Breast epithelium (tissue), 4 donors: ENCODE measurements at regions not wholly inside any gene's neighbourhood (a gene's known extent, or its start where the extent isn't known, plus 50 kb on each side); places are given as distances from the start of the nearest gene placed in this dataset.

Source experiments
- DNase-seq, 2 donors: peaks; one replicate each; pipeline ENCODE4 v3.0.0-alpha.2; 2019; ENCODE audit warnings: low spot score in 2 of 2
- H3K27ac ChIP-seq, 2 donors: fragments of 200-600 bp; sonication (generic) in 1 of 2; one replicate each; pipeline ENCODE4 v1.5.1; 2016 to 2019; ENCODE audit warnings: mild to moderate bottlenecking in 1 of 2
- H3K27me3 ChIP-seq, 2 donors: fragments of 200-600 bp; sonication (generic) in 1 of 2; one replicate each; pipeline versions ENCODE4 v1.5.1 to v1.6.0; 2017 to 2019; ENCODE audit warnings: control low read depth in 1 of 2, mild to moderate bottlenecking in 1 of 2
- H3K36me3 ChIP-seq: fragments of 200-600 bp; one replicate; pipeline ENCODE4 v1.5.1; 2019
- H3K4me1 ChIP-seq, 2 donors: fragments of 200-600 bp; sonication (generic); one replicate each; pipeline ENCODE4 v1.5.1; 2016 to 2019; ENCODE audit warnings: control low read depth in 1 of 2
- H3K4me3 ChIP-seq, 3 donors: fragments of 200-600 bp; sonication (generic); 1 replicate in 2 of 3; 2 replicates in 1 of 3; pipeline ENCODE4 v1.5.1; 2016 to 2019; ENCODE audit warnings: mild to moderate bottlenecking in 3 of 3, moderate library complexity in 2 of 3
- H3K9me3 ChIP-seq, 2 donors: fragments of 200-600 bp; sonication (generic) in 1 of 2; one replicate each; pipeline ENCODE4 v1.5.1; 2016 to 2019; ENCODE audit warnings: control low read depth in 1 of 2
- POLR2A ChIP-seq: fragments of 450-650 bp; IDR thresholded peaks from one replicate; pipeline ENCODE4 v1.6.1; 2016; ENCODE audit warnings: antibody characterized with exemption, mild to moderate bottlenecking, moderate library complexity
- POLR2AphosphoS5 ChIP-seq, 3 donors: sonication (generic); formaldehyde crosslinking; IDR thresholded peaks; one replicate each; pipeline ENCODE4 v1.6.1; 2017; ENCODE audit warnings: antibody characterized with exemption in 3 of 3
- intact Hi-C: fragments of 100-400 bp; cut with DNase I; formaldehyde crosslinking; loops from one replicate; pipeline ENCODE4 v1.15.1; 2023; ENCODE audit warnings: low total_unique reads
- TF ChIP-seq, protein P1 (sequence below), 3 donors: fragments of 450-650 bp; IDR thresholded peaks; one replicate each; pipeline ENCODE4 v1.5.1; 2016 to 2017; ENCODE audit warnings: antibody characterized with exemption in 3 of 3, mild to moderate bottlenecking in 3 of 3, moderate library complexity in 3 of 3

DNA sequence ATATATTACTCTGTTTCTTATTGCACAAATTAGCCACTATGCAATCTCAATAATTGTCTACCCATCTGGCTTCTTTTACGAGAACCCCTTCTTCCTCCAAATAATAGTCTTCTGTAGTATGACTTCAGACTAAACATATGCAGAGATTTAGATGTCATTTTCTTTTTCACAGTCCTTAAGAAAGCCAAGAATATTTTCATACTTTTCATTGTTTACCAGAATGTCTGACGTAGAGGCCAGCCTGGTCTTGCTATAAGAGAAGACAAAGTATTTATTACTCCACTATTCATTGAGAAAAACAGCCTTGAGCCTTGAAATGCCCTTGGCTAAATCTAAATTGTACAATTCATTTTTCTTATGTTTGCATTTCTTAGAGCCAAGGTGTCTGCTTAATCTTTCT, 714.9 kb upstream of the CXADR start:
- Histone ChIP-seq H3K27me3 (no peaks in the 10 kb centered on the region), H3K27ac (no peak overlapping the region), H3K36me3 (no peaks in the 10 kb centered on the region), H3K4me3 (no peak overlapping the region), H3K9me3 (no peaks in the 10 kb centered on the region), H3K4me1 (no peaks in the 10 kb centered on the region)
- intact Hi-C loops = no loop called here
- no peak for DNase-seq
- TF ChIP-seq POLR2AphosphoS5 (IDR thresholded peaks at IDR 0.05) (no peak), POLR2A (no peak)
- TF ChIP-seq, protein P1, sequence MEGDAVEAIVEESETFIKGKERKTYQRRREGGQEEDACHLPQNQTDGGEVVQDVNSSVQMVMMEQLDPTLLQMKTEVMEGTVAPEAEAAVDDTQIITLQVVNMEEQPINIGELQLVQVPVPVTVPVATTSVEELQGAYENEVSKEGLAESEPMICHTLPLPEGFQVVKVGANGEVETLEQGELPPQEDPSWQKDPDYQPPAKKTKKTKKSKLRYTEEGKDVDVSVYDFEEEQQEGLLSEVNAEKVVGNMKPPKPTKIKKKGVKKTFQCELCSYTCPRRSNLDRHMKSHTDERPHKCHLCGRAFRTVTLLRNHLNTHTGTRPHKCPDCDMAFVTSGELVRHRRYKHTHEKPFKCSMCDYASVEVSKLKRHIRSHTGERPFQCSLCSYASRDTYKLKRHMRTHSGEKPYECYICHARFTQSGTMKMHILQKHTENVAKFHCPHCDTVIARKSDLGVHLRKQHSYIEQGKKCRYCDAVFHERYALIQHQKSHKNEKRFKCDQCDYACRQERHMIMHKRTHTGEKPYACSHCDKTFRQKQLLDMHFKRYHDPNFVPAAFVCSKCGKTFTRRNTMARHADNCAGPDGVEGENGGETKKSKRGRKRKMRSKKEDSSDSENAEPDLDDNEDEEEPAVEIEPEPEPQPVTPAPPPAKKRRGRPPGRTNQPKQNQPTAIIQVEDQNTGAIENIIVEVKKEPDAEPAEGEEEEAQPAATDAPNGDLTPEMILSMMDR (IDR thresholded peaks at IDR 0.05) = no peak

DNA sequence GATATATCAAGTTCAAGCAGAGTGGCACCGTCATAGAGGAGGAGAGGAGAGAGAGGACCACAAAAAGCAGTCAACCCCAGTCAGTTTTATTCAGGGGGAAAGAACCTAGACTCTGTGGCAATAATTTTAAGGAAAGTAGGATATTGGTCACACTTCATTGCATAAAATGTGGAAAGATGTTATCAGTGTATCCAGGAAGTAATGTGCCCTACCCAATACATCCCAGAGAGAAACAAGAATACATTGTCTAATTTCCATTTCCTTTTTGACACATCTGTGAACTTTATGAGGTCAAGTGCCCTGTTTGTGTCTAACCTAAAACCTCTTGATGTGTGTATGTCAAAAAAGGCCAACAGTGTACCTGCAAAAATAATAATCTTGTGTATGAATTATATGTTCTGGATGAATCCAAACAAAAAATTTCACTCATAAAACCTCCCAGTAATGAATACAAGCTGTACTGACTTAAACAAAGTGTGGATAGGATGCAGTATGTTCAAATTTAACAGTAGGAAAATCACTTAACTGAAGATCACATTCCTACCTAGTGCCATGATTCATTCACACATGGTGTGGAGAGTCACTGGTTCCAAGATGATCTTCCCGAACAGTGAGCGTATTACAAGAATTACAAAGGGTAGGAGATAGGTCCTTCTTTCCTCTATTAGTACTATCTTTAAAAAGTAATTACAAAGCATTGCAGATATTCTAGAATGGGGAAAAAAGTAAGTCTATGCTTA, 712.1 kb upstream of the CXADR start:
- H3K36me3 ChIP-seq = no peaks in the 10 kb centered on the region
- H3K9me3 ChIP-seq = peaks cover 0 to 11% of the 10 kb centered on the region in 2 donors
- no peak for DNase-seq
- H3K4me1 ChIP-seq = no peaks in the 10 kb centered on the region
- H3K27me3 ChIP-seq = no peaks in the 10 kb centered on the region
- TF ChIP-seq POLR2AphosphoS5 (IDR thresholded peaks at IDR 0.05) (no peak), POLR2A (no peak)
- TF ChIP-seq, protein P1 (IDR thresholded peaks at IDR 0.05) = no peak
- H3K4me3 ChIP-seq = no peak overlapping the region
- intact Hi-C loops = no loop called here
- H3K27ac ChIP-seq = no peak overlapping the region

DNA sequence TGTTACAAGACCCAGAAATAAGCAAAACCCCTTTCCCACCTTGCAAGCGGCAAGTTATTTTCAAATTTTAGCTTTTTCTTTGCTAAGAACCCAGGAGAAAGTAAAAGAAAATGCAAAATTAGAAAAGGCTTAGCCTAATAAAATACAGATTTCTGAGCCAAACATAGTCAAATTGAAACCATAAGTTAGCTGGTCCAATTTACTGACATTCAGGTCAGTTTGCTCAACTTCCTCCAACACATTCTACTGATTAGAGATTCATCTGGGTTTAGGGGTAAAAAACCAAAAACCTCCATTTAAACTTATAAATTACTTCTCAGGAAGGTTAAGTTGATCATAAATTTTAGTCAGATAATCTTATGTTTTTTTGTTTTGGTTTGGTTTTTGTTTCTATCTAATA, 701.8 kb upstream of the CXADR start:
- no peak overlapping the region for H3K4me3 ChIP-seq
- DNase-seq = no peak
- intact Hi-C loops = no loop called here
- no peaks in the 10 kb centered on the region for H3K9me3 ChIP-seq
- no peaks in the 10 kb centered on the region for H3K27me3 ChIP-seq
- H3K27ac ChIP-seq = peak overlapping the region in 1 of 2 donors; percentile 10
- TF ChIP-seq, protein P1 (IDR thresholded peaks at IDR 0.05) = no peak
- TF ChIP-seq POLR2AphosphoS5 (IDR thresholded peaks at IDR 0.05) (no peak), POLR2A (no peak)
- H3K4me1 ChIP-seq = no peaks in the 10 kb centered on the region
- H3K36me3 ChIP-seq = no peaks in the 10 kb centered on the region

DNA sequence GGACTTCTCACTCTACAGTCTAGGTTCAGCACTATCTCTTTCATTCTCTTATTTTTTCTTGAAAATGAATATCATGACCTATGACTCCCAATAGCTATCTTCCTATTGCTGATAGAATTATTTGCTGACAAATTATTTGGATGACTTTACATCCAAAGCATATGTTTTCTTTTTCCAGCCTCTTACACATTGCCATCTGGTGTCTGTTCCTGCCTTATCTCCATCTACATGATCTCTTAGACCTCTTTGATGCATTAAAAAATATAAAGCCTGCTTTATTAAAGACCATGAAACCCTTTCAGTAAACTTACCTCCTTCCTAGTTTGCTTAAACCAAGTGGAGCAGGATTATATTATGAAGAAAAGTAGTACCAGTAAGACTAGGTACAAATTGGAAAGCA, 700.9 kb upstream of the CXADR start:
- Histone ChIP-seq H3K27ac (no peak overlapping the region), H3K9me3 (no peaks in the 10 kb centered on the region), H3K27me3 (no peaks in the 10 kb centered on the region), H3K4me3 (no peak overlapping the region), H3K4me1 (no peaks in the 10 kb centered on the region), H3K36me3 (no peaks in the 10 kb centered on the region)
- no peak for DNase-seq
- intact Hi-C loops = no loop called here
- TF ChIP-seq, protein P1 (IDR thresholded peaks at IDR 0.05) = no peak
- no peak for TF ChIP-seq POLR2AphosphoS5 (IDR thresholded peaks at IDR 0.05)
- TF ChIP-seq POLR2A = no peak

DNA sequence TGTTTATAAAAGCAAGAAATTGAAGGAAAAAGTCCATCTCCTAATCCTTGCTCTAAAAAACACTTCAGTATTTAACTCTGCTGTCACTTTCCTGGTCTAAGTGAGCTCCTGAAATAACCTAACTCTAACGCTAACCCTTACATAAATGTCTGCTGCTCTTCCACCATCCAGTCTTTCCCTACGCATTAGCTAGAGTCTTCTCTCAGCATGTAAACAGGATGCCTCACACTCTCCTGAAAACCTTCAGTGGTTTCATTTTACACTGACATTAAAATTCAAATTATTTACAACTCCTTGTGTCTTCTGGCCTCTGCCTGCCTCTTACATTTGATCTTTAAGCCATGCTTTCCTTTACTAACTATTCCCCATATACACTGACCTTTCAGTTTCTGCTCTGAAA, 697.6 kb upstream of the CXADR start:
- DNase-seq = no peak
- H3K27me3 ChIP-seq = no peaks in the 10 kb centered on the region
- H3K9me3 ChIP-seq = no peaks in the 10 kb centered on the region
- no peak overlapping the region for H3K27ac ChIP-seq
- H3K4me1 ChIP-seq = no peaks in the 10 kb centered on the region
- H3K4me3 ChIP-seq = no peak overlapping the region
- intact Hi-C loops = no loop called here
- TF ChIP-seq POLR2AphosphoS5 (IDR thresholded peaks at IDR 0.05) (no peak), POLR2A (no peak)
- TF ChIP-seq, protein P1 (IDR thresholded peaks at IDR 0.05) = no peak
- no peaks in the 10 kb centered on the region for H3K36me3 ChIP-seq
